Loucy (cell line): ENCODE measurements at regions not wholly inside any gene's neighbourhood (a gene's known extent, or its start where the extent isn't known, plus 50 kb on each side); places are given as distances from the start of the nearest gene placed in this dataset.

Experiments
- H2AFZ ChIP-seq: fragments of 200-600 bp; sonication (generic); 2 replicates; pipeline ENCODE4 v1.6.0; 2016; ENCODE audit warnings: antibody characterized with exemption, mild to moderate bottlenecking, low read length, moderate library complexity
- H3F3A ChIP-seq: fragments of 200-600 bp; 2 replicates; pipeline ENCODE4 v1.6.0; 2016; ENCODE audit warnings: antibody characterized with exemption, low read depth, mild to moderate bottlenecking
- H3K27me3 ChIP-seq: fragments of 200-600 bp; sonication (generic); 2 replicates; pipeline ENCODE4 v1.6.1; 2014; ENCODE audit warnings: low read length, mild to moderate bottlenecking; ENCODE audit not compliant: insufficient read depth, poor library complexity, severe bottlenecking
- H3K36me3 ChIP-seq: fragments of 200-600 bp; sonication (generic); 2 replicates; pipeline ENCODE4 v1.6.1; 2016; ENCODE audit warnings: low read length; ENCODE audit not compliant: insufficient read depth
- H3K4me1 ChIP-seq: fragments of 200-600 bp; sonication (generic); 2 replicates; pipeline ENCODE4 v1.5.1; 2014; ENCODE audit warnings: low read length, mild to moderate bottlenecking; ENCODE audit not compliant: insufficient read depth, poor library complexity, severe bottlenecking
- H3K4me2 ChIP-seq: fragments of 200-600 bp; sonication (generic); 2 replicates; pipeline ENCODE4 v1.6.0; 2014; ENCODE audit warnings: antibody characterized with exemption, low read length, low read depth, mild to moderate bottlenecking; ENCODE audit not compliant: poor library complexity, severe bottlenecking
- H3K4me3 ChIP-seq: fragments of 200-600 bp; sonication (generic); 2 replicates; pipeline ENCODE4 v1.5.1; 2014; ENCODE audit warnings: low read length, mild to moderate bottlenecking, mixed read lengths; ENCODE audit not compliant: poor library complexity, severe bottlenecking
- H3K79me2 ChIP-seq: fragments of 200-600 bp; sonication (generic); 2 replicates; pipeline ENCODE4 v1.6.1; 2014; ENCODE audit warnings: low read length; ENCODE audit not compliant: insufficient read depth
- H3K9ac ChIP-seq: fragments of 200-600 bp; sonication (generic); 2 replicates; pipeline ENCODE4 v1.6.0; 2014; ENCODE audit warnings: mild to moderate bottlenecking, low read depth, low read length, moderate library complexity; ENCODE audit not compliant: poor library complexity, severe bottlenecking
- H3K9me2 ChIP-seq: fragments of 200-600 bp; sonication (generic); replicated peaks from 2 replicates; pipeline ENCODE4 v1.6.1; 2016; ENCODE audit warnings: low read depth, low read length, mixed read lengths
- H3K9me3 ChIP-seq: fragments of 200-600 bp; sonication (generic); 2 replicates; pipeline ENCODE4 v1.6.1; 2014; ENCODE audit warnings: mild to moderate bottlenecking, antibody characterized with exemption, low read length, low read depth; ENCODE audit not compliant: insufficient read depth
- H4K20me1 ChIP-seq: fragments of 200-600 bp; sonication (generic); 2 replicates; pipeline ENCODE4 v1.6.0; 2014; ENCODE audit warnings: antibody characterized with exemption, low read length, mild to moderate bottlenecking; ENCODE audit not compliant: insufficient read depth, poor library complexity, severe bottlenecking
- EZH2phosphoT487 ChIP-seq: fragments of 200-600 bp; IDR thresholded peaks from 2 replicates; pipeline ENCODE4 v1.6.1; 2018; ENCODE audit warnings: antibody characterized with exemption, mild to moderate bottlenecking, moderate library complexity, borderline replicate concordance
- TF ChIP-seq, protein P1 (sequence below): fragments of 200-600 bp; sonication (generic); conservative IDR thresholded peaks from 2 replicates; pipeline ENCODE4 v1.5.1; 2014; ENCODE audit warnings: mild to moderate bottlenecking, antibody characterized with exemption, low read length

DNA sequence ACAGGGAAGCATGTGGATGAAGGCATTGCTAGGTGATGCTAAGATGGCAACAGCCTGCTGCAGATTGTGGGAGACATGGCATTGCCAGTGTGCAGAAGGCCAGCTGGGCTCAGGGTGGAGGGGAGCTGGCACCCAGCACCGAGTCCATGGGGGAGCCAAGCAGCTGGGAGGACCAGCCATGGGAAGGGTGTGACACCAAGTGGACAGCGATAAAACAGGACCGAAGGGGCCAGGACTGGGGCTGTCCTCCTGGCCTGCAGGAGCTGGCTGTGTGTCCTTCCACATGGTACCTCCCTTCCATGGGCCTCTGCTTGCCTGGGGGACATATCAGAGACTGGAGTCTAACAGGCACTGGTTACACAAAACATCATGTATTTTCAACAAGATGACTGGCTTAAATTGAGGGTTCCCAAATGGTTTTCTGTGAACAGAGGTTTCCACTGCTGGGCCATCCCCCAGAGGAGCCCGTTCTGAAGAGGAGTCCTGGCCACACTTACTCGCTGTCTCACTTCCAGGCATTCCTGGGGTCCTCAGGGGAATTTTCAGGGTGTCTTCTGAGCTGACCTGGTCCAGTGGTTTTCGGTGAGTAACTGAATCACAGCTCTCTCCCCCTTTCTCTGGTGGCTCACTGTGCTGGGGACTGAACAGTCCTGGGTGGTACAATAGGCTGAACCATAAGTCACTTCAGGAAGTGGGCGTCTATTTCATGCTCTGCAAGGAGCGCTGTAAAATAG lies 60.4 kb upstream of the TNP1 start:
- H4K20me1 ChIP-seq, result no peaks in the 10 kb centered on the region
- no peaks in the 10 kb centered on the region for H3K9me3 ChIP-seq
- H3K36me3 ChIP-seq, result no peaks in the 10 kb centered on the region
- H3K9ac ChIP-seq, result no peak overlapping the region
- no peaks in the 10 kb centered on the region for H3K9me2 ChIP-seq
- H3K4me1 ChIP-seq, result no peaks in the 10 kb centered on the region
- no peak overlapping the region for H3K4me2 ChIP-seq
- no peak overlapping the region for H2AFZ ChIP-seq
- no peaks in the 10 kb centered on the region for H3K27me3 ChIP-seq
- no peaks in the 10 kb centered on the region for H3F3A ChIP-seq
- no peaks in the 10 kb centered on the region for H3K79me2 ChIP-seq
- H3K4me3 ChIP-seq, result no peak overlapping the region
- TF ChIP-seq EZH2phosphoT487, result no peak
- TF ChIP-seq, protein P1, sequence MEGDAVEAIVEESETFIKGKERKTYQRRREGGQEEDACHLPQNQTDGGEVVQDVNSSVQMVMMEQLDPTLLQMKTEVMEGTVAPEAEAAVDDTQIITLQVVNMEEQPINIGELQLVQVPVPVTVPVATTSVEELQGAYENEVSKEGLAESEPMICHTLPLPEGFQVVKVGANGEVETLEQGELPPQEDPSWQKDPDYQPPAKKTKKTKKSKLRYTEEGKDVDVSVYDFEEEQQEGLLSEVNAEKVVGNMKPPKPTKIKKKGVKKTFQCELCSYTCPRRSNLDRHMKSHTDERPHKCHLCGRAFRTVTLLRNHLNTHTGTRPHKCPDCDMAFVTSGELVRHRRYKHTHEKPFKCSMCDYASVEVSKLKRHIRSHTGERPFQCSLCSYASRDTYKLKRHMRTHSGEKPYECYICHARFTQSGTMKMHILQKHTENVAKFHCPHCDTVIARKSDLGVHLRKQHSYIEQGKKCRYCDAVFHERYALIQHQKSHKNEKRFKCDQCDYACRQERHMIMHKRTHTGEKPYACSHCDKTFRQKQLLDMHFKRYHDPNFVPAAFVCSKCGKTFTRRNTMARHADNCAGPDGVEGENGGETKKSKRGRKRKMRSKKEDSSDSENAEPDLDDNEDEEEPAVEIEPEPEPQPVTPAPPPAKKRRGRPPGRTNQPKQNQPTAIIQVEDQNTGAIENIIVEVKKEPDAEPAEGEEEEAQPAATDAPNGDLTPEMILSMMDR, result no peak

DNA sequence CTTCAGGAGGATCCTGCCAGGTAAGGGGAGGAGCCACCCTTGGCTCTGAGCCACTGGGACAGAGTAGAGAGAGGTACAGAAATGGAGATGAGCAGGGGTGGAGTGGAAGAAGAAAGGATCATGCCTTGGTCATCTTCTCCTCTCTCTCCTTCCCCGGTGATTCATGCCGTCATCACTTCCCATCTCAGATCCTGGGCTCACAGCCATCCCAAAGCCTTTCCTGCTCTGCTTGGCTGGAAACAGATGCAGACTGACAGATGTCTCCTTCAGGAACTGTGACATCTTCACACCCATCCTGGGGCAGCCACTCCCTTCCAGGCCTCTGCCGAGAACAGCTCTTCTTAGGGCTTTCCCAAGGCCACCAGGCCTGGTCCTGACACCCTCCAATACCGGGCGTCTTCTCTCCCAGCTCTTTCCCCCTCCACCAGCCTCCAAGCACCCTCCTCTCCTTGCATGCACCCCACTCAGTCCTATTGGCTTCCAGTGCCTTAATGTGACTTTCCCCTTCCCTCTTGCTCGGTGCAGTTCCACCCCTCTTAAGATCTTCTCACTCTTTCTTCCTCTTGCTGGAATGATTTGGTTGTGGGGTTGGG lies 58.3 kb upstream of the TNP1 start:
- Histone ChIP-seq H3K36me3 (no peaks in the 10 kb centered on the region), H3K9me2 (no peaks in the 10 kb centered on the region), H3K27me3 (no peaks in the 10 kb centered on the region), H3K79me2 (no peaks in the 10 kb centered on the region), H3K4me2 (no peak overlapping the region), H3K9ac (no peak overlapping the region), H4K20me1 (no peaks in the 10 kb centered on the region), H3K4me1 (no peaks in the 10 kb centered on the region), H3F3A (no peaks in the 10 kb centered on the region), H3K9me3 (no peaks in the 10 kb centered on the region), H2AFZ (no peak overlapping the region), H3K4me3 (no peak overlapping the region)
- TF ChIP-seq EZH2phosphoT487, result no peak
- TF ChIP-seq, protein P1, result no peak

GRCh38 chr2:216916956-216917650 lies 57.2 kb upstream of the TNP1 start:
- Histone ChIP-seq H3K4me1 (no peaks in the 10 kb centered on the region), H3K79me2 (no peaks in the 10 kb centered on the region), H3F3A (no peaks in the 10 kb centered on the region), H3K9me2 (no peaks in the 10 kb centered on the region), H3K4me3 (no peak overlapping the region), H3K27me3 (no peaks in the 10 kb centered on the region), H2AFZ (no peak overlapping the region), H3K36me3 (no peaks in the 10 kb centered on the region), H4K20me1 (no peaks in the 10 kb centered on the region), H3K9me3 (no peaks in the 10 kb centered on the region), H3K9ac (no peak overlapping the region), H3K4me2 (no peak overlapping the region)
- no peak for TF ChIP-seq EZH2phosphoT487
- TF ChIP-seq, protein P1, result no peak
